GM23248 (cell line): ENCODE measurements at regions not wholly inside any gene's neighbourhood (a gene's known extent, or its start where the extent isn't known, plus 50 kb on each side); places are given as distances from the start of the nearest gene placed in this dataset.

Experiments used
- EZH2 ChIP-seq: fragments of 200-600 bp; sonication (generic); IDR thresholded peaks from 2 replicates; pipeline ENCODE4 v1.6.1; 2018; ENCODE audit warnings: antibody characterized with exemption, mild to moderate bottlenecking; ENCODE audit not compliant: insufficient read depth, poor library complexity, severe bottlenecking
- EZH2phosphoT487 ChIP-seq: fragments of 200-600 bp; sonication (generic); IDR thresholded peaks from 2 replicates; pipeline ENCODE4 v1.6.1; 2018; ENCODE audit warnings: antibody characterized with exemption, moderate library complexity, mild to moderate bottlenecking, low read depth; ENCODE audit not compliant: insufficient read depth

DNA sequence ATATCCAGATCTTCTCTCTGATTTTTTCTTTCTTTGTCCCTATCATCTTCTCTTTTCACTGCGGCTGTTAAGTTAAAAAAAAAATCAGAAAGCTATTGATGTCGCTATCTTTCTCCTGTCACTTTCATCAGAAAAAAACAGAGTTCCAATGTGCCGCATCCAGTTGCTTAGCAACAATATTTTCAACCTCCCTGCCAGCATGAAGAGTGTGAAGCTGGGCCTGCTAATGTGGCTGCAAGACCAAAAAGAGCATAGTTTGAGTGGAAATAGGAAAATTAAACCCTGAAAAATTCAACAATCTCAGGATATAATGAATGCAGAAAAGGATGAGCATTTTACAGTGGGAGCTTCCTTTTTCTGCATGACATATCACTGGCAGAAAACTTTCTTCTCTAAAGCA lies 1025.4 kb upstream of the LRFN5 start:
- TF ChIP-seq EZH2phosphoT487 (no peak), EZH2 (no peak)
